ENCODE measurements at regions not wholly inside any gene's neighbourhood (a gene's known extent, or its start where the extent isn't known, plus 50 kb on each side); places are given as distances from the start of the nearest gene placed in this dataset.

DNA sequence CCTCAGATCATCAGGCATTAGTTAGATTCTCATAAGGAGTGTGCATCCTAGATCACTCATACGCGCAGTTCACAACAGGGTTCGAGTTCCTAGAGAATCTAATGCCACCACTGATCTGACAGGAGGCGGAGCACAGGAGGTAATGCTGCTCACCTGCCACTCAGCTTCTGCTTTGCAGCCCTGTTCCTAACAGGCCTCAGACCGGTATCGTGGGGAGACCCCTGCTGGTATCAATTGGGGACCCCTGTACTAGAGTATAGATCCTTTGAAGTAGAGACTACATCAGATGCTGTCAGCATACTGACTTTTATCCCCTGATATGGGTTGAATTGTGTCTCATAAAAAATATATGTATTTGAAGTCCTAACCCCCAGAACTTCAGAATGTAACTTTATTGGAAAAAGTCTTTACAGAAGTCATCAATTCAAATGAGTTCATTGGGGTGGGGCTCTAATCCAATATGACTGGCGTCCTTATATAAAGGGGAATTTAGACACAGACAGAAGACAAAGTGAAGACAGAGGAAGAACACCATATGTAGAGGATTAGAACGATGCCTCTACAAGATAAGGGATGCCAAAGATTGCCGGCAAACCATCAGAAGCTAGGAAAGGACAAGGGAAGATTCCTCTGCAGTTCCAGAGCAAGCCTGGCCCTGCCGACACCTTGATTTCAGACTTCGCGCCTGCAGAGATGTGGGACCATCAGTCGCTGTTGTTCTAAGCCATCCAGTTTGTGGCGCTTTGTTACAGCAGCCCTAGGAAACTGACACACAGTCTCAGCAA, 104.4 kb upstream of the BTBD3 start:
- no peak for DNase-seq

DNA sequence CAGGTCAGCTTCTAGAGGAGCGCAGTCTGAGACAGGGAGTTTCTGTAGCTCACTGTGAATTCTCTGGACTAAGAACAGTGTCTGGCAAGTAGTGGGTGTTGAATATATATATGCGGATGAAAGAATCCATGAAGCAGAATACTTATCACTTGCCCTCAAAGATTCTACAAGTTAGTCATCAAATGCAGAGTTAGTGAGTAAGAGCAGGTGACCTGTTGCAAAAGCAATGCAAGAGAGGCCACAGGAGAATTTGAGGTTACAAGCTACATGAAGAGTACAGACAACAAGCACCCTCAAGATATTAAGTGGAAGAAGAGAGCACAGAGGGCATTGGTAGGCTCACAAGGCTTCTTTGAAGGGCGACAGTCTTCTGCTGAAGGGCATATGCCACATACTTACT, 103.4 kb upstream of the BTBD3 start:
- DNase-seq: no peak

DNA sequence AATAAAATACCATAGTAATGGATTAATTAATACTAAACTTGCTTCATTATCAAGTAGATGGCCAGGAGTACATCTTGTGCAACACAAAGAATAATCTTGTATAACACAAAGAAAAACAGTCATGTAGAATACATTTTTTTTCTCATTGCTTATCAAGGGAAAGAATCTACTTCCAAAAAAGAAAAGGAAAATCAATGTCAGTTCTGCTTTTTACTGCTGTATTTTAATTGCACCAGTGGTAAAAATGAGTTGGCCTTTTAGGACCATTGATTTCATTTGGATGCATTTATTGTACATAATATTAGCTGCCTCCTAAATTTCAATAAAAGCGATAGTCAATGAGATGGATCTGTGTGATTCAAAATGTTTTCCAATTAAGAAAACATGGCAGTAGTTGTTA, 96.9 kb upstream of the BTBD3 start:
- DNase-seq: no peak

DNA sequence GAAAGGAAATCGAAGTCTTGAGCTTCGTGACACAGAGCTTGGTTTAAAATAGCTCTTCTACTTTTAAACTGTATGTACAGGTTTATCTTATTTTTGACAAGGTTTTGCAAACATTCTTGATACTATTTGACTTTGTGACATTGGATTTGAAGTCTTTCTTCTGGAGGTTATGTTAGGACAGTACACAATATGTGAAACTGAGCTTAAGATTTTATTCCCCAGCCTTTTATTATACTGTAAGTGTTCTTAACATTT, 95.2 kb upstream of the BTBD3 start:
- no peak for DNase-seq

DNA sequence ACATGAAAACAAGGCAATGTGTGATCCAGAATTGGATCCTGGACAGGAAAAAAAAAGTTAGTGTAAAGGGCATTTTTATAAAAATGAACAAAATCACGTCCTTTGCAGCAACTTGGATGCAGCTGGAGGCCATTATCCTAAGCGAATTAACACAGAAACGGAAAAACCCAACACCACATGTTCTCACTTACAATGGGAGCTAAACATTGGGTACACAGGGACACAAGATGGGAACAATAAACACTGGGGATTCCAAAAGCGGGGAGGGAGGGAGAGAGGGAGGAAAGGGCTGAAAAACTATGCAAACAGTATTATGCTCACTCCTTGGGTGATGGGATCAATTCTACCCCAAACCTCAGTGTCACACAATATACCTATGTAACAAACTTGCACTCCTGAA, 91.4 kb upstream of the BTBD3 start:
- no peak for DNase-seq

DNA sequence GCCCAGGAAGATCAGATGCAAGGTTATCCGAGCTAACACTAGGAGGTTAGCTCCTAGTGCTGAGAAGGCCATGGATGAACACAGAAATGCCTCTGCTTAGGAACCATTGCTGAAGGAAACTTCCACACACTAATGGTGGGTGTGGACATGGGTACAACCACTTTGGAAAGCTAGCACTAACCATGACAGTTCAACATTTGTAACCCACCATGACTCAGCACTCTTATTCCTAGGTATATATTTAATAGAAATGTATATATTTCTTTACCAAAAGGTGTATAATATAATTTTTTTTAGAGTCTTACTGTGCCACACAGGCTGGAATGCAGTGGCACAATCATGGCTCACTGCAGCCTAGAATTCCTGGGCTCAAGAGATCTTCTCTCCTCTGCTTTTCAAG, 85.3 kb upstream of the BTBD3 start:
- no peak for DNase-seq

DNA sequence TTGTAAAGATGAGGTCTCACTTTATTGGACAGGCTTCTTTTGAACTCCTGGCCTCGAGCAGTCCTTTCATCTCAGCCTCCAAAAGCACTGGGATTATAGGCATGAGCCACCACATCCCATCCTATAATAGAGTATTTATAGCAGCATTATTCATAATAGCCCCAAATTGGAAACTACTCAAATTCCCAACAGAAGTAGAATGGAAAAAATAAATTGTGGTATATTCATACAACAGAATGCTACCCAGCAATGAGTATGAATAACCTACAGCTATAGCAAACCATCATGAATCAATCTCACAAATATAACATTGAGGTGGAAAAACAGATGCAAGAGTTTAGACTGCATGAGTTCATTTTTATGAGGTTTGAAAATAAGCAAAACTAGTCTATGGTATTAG, 84.8 kb upstream of the BTBD3 start:
- no peak for DNase-seq

DNA sequence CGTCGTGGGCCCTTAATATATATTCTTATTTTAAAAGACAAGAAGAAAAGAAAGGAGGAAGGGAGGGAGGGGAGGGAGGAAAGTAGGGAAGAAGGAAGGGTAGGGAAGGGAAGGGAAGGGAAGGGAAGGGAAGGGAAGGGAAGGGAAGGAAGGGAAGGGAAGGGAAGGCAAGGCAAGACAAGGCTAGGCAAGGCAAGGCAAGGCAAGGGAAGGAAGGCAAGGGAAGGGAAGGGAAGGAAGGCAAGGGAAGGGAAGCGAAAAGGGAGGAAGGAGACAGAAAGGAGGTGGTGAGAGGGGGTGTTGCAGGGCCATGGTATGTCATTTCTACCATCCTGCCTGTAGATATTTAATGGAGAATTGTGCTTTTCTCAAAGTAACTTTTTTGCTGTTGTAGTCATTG, 83.9 kb upstream of the BTBD3 start:
- DNase-seq: no peak

DNA sequence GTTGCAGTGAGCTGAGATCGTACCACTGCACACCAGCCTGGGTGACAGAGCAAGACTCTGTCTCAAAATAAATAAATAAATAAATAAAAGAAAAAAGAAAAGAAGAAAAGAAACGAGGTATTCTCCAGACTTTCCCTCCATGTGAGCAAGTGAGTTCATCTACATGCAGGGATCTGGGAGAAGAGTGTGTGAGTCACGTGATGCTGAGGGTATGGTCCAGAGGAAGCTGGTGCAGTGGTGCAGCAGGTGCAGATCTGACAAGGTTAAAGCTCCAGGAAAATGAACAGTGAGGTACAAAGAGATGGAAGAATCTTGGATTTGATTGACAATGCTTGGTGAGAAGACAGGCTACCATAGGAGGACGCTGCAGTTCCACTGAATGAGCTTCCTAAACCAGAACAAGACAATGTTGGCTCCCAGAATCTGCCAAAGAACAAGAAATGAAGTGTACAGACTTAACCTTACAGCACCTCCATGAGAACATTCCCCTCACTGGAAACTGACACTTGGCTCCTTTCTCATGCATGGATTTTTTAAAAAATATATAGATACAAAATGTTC, 79.5 kb upstream of the BTBD3 start:
- no peak for DNase-seq

DNA sequence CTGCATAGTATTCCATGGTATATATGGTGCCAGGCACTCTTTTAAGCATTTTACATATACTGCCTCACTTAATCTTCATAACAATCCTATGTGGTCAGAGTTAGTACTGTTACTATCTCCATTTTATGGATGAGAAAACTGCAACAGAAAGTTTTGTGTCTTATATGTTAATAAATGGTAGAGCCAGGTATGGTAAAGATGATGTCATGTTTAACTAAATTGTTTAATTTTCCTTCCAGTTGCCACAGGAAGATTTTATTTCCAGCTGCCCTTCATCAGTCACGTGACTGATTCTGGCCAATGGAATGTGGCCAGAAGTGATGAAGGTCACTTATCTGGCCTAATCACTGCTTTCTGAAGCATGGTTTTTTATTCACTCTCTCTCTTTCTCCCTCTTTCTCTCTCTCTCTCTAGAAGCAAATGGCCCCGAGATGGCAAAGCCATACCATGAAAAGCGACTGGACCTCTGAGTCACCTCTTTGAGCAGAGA, 75.7 kb upstream of the BTBD3 start:
- DNase-seq: no peak

DNA sequence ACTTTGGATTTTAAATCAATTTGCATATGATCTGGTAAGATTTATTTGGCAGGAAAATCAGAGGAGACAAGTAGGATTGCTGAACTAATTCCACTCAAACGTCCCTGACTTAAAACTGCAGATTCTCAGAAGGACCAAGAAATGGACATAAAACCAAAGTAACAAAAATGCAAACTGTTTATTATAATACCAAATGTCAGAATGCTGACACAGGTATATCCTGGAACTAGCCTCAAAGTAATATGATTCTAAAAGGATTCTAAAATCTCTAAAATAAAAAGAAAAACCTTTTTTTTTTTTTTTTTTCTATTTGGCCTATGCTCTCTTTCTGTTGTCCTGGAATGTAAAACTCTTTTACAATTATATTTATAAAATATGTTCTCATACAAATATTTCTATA, 74.4 kb upstream of the BTBD3 start:
- no peak for DNase-seq

DNA sequence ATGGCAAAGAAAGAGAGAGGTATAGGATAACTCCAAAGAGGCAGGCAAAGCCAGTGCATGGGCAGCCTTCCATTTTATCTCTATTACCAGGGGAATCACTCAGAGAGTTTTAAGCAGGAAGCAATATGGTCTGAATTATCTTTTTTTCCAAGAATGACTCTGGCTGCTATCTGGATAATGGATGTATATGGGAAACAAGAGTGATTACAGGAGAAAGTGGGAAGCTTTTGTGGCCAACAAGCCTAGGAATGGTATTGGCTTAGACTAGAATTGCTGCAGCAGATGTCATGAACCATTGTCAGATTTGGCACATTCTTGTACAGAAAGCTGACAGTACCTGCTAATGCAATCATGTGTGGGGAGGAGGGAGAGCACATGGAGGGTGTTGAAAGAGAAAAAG, 73.0 kb upstream of the BTBD3 start:
- DNase-seq: no peak

DNA sequence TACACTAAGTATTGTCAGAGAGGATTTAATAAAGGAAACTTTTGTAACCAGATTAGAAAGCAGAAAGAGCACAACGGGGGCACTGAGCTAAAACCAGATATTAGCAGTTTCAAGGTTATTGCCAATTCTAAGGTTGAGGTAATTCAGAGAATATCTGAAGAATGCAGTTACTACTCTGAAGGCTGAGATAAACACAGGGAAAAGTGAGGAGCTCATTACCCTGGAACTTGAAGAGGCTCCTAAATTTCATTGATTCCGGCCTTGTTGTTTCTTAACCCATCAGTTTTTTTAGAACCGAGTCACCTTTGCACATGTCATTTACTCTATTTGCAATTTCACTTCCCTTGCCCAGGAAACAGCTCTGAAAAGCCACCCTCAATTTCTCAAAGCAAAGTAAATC, 72.4 kb upstream of the BTBD3 start:
- no peak for DNase-seq

DNA sequence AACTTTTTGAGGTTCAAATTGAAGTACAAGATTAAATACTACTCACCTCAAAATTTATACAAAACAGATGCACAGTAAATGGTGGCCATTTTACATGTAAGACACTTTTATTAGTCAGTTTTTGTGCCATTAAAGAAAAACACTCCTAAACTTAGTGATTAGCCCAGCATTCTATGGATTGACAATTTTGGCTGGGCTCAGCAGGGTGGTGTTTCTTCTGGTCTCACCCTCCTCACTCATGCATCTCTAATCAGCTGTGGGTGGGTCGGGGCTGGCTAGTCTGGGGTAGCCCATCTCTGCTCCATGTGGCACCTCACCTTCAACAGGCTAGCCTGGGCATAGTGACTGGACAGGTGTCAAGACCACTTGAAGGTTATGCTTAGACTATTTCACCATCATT, 71.6 kb upstream of the BTBD3 start:
- no peak for DNase-seq

DNA sequence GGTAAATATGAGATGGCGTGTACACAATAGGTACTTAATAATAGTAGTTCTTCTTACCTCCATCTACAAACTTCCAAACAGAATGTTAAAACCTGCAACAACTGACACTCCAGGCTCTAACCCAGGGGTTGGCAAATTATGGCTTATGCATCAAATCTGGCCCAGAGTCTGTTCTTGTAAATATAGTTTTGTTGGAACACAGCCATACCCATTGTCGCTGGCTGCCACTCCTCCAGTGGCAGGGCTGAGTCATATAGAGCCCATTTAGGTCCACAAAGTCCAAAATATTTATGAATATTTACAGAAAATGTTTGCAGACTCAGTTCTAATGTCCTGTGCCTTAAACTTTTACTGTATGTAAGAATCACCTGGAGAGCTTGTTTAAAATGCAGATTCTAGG, 69.9 kb upstream of the BTBD3 start:
- no peak for DNase-seq

DNA sequence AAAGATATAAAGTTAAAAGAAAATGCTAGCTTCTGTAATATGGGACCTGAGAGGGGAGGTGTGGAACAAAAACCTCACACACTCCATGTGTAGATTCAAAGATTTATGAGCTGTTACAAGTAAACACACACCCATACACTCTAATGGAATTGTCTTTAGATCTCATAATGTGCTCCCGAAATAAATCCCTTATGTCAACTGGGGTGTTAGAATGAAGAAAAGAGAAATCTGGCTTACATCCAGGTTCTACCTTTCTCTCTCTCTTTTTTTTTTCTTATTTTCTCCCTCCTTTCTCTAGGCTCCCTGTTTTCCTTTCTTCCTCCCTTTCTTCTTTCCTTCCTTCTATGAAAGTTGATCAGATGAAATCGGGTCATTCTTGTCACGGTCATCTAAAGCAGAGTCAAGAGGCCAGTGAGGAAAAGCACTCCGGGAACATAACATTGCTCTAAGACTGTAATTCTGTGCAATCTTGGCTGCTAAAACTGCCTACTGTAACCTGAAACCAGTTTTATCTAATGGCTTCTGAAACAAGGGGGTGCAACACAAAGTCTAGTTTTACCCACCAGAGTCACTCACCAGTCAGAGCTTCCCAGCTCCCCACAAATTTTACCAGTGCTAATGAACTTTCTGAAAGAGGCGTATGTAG, 68.3 kb upstream of the BTBD3 start:
- DNase-seq: no peak

DNA sequence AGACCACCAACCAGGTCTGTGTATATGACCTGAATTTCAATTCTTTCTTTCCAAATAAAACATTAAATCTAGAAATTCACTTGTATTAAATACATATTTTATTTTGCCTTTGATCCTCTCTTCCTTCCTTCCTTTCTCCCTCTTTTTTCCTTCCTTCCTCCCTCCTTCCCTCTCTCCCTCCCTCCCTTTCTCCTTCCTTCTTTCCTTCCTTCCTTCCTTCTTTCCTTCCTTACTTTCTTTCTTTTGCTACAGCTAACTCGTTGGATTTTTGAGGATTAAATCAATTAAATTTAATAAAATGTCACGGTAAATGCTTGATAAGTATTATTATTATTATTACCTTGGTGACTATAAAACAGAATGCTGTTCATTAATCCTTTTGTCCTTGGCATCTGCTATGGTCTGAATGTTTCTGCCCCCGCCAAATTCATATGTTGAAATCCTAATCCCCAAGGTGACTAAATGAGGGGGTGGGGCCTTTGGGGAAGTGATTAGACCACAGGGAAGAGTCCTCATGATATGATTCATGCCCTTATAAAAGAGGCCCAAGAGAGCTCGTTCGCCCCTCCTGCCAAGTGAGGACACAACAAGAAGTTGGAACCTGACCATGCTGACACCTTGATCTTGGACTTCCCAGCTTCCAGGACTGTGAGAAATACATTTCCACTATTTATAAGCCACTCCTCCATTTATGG, 67.6 kb upstream of the BTBD3 start:
- DNase-seq: no peak

DNA sequence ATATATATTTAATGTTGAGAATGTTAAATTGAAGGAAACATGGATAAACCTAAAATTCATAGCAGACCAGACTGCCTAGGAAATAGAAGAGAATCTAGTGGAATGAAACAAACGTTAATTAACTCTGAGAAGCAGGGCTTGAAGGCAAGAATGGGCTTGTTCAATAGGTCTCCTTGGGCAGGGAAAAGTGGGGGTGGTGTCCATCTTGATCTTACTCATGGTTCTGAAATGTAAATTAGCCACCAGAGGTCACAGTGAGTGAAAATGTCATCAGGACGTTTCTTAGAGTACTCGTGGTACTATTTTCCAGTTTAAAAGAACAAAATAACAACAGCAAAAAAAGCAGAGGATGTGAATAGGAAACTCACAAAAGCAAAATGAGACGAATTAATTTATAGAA, 66.8 kb upstream of the BTBD3 start:
- no peak for DNase-seq

DNA sequence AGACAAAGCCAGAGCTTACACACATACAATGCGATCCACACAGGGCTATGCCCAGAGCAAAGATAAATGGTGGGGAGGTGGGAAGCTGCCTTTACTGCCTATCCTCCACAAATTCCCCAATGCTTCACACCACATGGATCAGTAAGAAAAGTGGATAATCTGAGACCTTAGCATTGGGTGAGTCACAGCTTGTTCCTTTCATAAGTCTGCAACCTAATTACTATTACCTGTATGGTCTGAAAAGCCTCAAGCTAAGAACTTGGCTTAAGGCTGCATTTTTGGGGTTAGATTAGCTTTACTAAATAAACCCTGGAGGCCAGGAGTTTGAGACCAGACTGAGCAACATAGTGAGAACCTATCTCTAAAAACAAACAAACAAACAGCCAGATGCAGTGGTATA, 66.0 kb upstream of the BTBD3 start:
- no peak for DNase-seq

DNA sequence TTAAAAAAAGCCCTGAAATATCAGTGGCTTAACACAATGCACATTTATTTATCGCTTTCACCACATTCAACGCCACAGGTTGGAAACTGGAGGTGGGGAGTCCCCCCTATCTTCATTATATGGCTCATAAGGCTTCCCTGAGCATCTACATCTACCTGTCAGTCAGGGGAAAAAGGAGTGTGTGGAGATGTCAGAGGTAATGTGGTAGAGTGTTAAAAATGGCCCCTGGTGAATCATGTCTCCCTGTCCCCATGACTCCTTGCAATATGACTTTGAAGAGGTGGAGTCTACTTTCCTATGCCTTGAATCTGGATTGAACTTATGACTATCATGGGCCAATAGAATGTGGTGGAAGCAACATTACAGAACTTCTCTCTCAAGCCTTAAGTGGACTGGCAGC, 65.5 kb upstream of the BTBD3 start:
- no peak for DNase-seq

DNA sequence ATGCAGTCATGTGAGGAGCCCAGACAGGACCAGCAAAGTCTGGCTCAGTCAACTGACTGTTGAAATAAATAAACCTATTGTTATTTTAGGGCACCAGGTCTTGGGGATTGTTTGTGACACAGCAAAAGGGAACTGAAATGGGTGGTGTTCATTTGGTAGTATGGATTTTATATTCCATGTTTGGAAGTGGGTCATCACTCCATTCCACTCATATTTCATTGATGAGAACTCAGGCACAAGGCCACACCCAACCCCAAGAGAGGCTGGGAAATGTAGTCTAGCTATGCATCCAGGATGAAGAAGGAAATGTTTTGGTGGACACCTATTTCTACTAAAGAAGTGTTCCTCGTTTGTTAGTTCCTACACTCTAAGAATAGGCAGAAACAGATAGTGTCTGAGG, 64.9 kb upstream of the BTBD3 start:
- no peak for DNase-seq

DNA sequence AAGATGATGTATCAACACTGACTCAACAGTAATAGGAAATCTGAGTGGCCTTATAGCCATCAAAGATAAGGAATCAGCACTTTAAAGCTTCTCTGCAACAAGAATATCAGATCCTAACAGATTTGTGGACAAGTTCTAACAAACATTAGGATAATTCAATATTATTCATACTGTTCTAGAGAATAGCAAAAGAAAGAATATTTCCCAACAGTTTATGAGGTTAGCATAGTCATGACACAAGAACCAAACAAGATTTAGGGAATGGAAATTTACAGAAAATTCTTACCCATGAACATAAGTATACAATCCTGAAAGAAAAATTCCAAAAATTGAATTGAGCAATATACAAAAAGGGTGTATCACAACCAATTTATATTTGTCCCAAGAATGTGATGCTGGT, 64.3 kb upstream of the BTBD3 start:
- no peak for DNase-seq

DNA sequence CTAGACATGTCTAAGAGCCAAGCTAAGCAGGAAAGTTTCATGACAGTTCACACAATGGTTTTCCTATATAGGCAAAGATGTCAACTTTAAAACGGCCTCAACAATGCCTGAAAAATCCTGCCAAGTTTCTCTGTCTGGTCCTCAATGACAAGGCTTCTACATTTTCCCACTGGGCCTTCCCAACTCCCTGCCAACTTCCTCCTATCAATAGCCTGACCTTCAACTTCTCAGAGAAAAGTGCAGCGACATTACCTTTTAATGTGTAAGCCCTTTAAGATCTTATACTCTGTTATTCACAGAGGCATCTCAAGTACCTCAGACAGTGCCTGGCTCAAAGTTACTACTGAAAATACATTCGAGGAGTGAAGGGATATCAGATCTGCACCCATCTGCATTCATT, 56.2 kb upstream of the BTBD3 start:
- DNase-seq: no peak

DNA sequence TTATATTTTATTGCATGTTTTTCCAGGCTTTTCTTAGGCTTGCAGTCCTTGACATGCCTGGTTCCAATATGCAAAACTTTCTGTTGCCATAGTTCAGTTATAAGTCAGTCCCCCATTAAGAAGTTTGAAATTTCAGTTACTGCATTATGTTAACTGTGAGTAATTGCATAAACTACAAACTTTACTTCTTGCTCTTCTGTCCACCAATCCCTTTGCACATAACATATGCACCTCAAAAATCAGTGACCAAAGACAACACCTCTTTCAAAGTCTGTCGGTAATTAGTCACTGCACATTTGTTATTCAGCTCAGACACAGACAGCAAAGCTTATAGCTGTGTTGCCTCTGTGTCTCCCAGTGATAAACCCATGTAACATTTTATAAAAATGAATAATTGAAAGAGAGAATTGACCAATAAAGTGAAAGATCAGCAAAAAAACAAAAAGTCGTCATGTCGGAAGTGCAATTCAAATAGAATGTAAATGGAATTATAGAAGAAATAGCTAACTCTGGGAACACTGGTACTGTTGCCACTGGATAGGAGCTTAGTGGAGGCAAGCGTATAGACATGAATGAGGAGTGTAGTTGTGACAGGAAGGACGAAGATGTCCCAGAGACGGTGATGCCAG, 50.3 kb upstream of the BTBD3 start:
- DNase-seq: no peak
